Thyroid gland (tissue), 4 donors: ENCODE measurements at regions not wholly inside any gene's neighbourhood (a gene's known extent, or its start where the extent isn't known, plus 50 kb on each side); places are given as distances from the start of the nearest gene placed in this dataset.
A peak's percentile ranks its signal among the peaks of the same experiment; 100 is the strongest.

Source experiments
- CTCF ChIP-seq, 6 experiments: fragments of 200-600 bp in 3 of 6; fragments of 450-650 bp in 3 of 6; sonication (generic) in 3 of 6; IDR thresholded peaks; one replicate each; pipeline ENCODE4 v1.5.1; 2016 to 2019; ENCODE audit warnings: antibody characterized with exemption in 6 of 6, mild to moderate bottlenecking in 2 of 6, inconsistent platforms in 1 of 6, moderate library complexity in 1 of 6
- POLR2A ChIP-seq, 2 donors: fragments of 450-650 bp; IDR thresholded peaks; one replicate each; pipeline ENCODE4 v1.6.1; 2017; ENCODE audit warnings: antibody characterized with exemption in 2 of 2, mild to moderate bottlenecking in 2 of 2, moderate library complexity in 1 of 2

- TF ChIP-seq CTCF (IDR thresholded peaks at IDR 0.05) (no peak), POLR2A (IDR thresholded peaks at IDR 0.05) (peak in 1 of 2 donors; percentile 42)
Observed at GRCh38 chr3:69539134-69539533, 153.2 kb upstream of the FRMD4B start.
